ENCODE measurements at regions not wholly inside any gene's neighbourhood (a gene's known extent, or its start where the extent isn't known, plus 50 kb on each side); places are given as distances from the start of the nearest gene placed in this dataset.

GRCh38 chr19:32141840-32142511 is 203.4 kb upstream of the ZNF507 start:
- dilution Hi-C loops (cut with HindIII; ENCODE audit: low sequenced_read_pairs, unreplicated experiment), result no loop called here
- 51% methylated on average over 4 of the region's 7 CpGs; no CpG with 5 or more reads in 1 of the 2 experiments for WGBS, 2 experiments (ENCODE audit: extremely low coverage in 2 of 2, insufficient read length in 1 of 2)
- intact Hi-C loops (cut with micrococcal nuclease), result no loop called here
- H3K4me1 ChIP-seq (ENCODE audit: control insufficient read depth, insufficient read depth, low read length), result no peaks in the 10 kb centered on the region
- no peak overlapping the region for H3K9ac ChIP-seq (ENCODE audit: low read depth, low read length)
- no peak overlapping the region for H2AFZ ChIP-seq (replicated peaks; ENCODE audit: low read length, poor library complexity)
- no peak overlapping the region for H3K56ac ChIP-seq (ENCODE audit: extremely low read depth, insufficient read depth, low read length)
- H3K27me3 ChIP-seq (ENCODE audit: control insufficient read depth, insufficient read depth, low read length), result no peaks in the 10 kb centered on the region
- H2BK15ac ChIP-seq (ENCODE audit: low read depth, low read length), result no peak overlapping the region
- no peak overlapping the region for H2AK5ac ChIP-seq (ENCODE audit: low read depth, low read length)
- H3K18ac ChIP-seq (ENCODE audit: low read depth, low read length), result no peak overlapping the region
- H3K9me1 ChIP-seq (ENCODE audit: insufficient read depth, low read length), result no peaks in the 10 kb centered on the region
- H2BK120ac ChIP-seq (ENCODE audit: low read depth, low read length), result no peak overlapping the region
- H3K79me1 ChIP-seq (ENCODE audit: low read depth in 1 of 2, low read length in 2 of 2), result no peaks in the 10 kb centered on the region
- ChIA-PET POLR2A (ENCODE audit: unreplicated experiment) (no interaction called here), CTCF (no interaction called here)
- no peak overlapping the region for H4K5ac ChIP-seq (ENCODE audit: low read depth, low read length)
- H3K9me3 ChIP-seq (ENCODE audit: control insufficient read depth, insufficient read depth, low read length), result peaks cover 4% of the 10 kb centered on the region; the same call in 1 of the 2 replicates
- no peak for TF ChIP-seq POLR2A (IDR thresholded peaks at IDR 0.05; ENCODE audit: low read depth, low read length)
- TF ChIP-seq MAZ (IDR thresholded peaks at IDR 0.05; ENCODE audit: borderline replicate concordance, low read depth, low read length), result no peak
- in situ Hi-C loops (cut with MboI; ENCODE audit: low sequenced_read_pairs), result no loop called here
- no peak overlapping the region for H3K23ac ChIP-seq (ENCODE audit: low read depth, low read length)
- H2AK9ac ChIP-seq (replicated peaks; ENCODE audit: low read depth, low read length, poor library complexity), result no peak overlapping the region
- H3K14ac ChIP-seq (replicated peaks; ENCODE audit: low read depth, low read length), result no peak overlapping the region
- no peak overlapping the region for H2BK20ac ChIP-seq (ENCODE audit: low read depth, low read length)
- H4K91ac ChIP-seq (ENCODE audit: insufficient read depth, low read depth, low read length), result no peak overlapping the region
- no TSS peak for BruUV-seq (replicated peaks)
- H4K20me1 ChIP-seq (ENCODE audit: insufficient read depth, low read length), result no peaks in the 10 kb centered on the region
- no peak overlapping the region for H3K4me3 ChIP-seq (ENCODE audit: insufficient read depth, low read depth, low read length)
- no peak overlapping the region for H3K27ac ChIP-seq (ENCODE audit: insufficient read depth, low read length)
- no peak overlapping the region for H2BK5ac ChIP-seq (ENCODE audit: low read depth, low read length, poor library complexity, severe bottlenecking)
- ATAC-seq (ENCODE audit: low read depth), result no peak
- no peak for DNase-seq
- H3K4ac ChIP-seq (ENCODE audit: low read depth, low read length), result no peak overlapping the region
- H4K8ac ChIP-seq (ENCODE audit: low read depth in 2 of 2, low read length in 2 of 2), result no peak overlapping the region
- H3K4me2 ChIP-seq (ENCODE audit: low read depth, low read length), result no peak overlapping the region
- H3K36me3 ChIP-seq (ENCODE audit: control insufficient read depth, insufficient read depth, low read length), result no peaks in the 10 kb centered on the region

Measured in IMR-90 (cell line).